Thyroid gland (tissue), 4 donors: ENCODE measurements at regions not wholly inside any gene's neighbourhood (a gene's known extent, or its start where the extent isn't known, plus 50 kb on each side); places are given as distances from the start of the nearest gene placed in this dataset.

Experiments used
- CTCF ChIP-seq, 6 experiments: fragments of 200-600 bp in 3 of 6; fragments of 450-650 bp in 3 of 6; sonication (generic) in 3 of 6; IDR thresholded peaks; one replicate each; pipeline ENCODE4 v1.5.1; 2016 to 2019; ENCODE audit warnings: antibody characterized with exemption in 6 of 6, mild to moderate bottlenecking in 2 of 6, inconsistent platforms in 1 of 6, moderate library complexity in 1 of 6
- POLR2A ChIP-seq, 2 donors: fragments of 450-650 bp; IDR thresholded peaks; one replicate each; pipeline ENCODE4 v1.6.1; 2017; ENCODE audit warnings: antibody characterized with exemption in 2 of 2, mild to moderate bottlenecking in 2 of 2, moderate library complexity in 1 of 2

DNA sequence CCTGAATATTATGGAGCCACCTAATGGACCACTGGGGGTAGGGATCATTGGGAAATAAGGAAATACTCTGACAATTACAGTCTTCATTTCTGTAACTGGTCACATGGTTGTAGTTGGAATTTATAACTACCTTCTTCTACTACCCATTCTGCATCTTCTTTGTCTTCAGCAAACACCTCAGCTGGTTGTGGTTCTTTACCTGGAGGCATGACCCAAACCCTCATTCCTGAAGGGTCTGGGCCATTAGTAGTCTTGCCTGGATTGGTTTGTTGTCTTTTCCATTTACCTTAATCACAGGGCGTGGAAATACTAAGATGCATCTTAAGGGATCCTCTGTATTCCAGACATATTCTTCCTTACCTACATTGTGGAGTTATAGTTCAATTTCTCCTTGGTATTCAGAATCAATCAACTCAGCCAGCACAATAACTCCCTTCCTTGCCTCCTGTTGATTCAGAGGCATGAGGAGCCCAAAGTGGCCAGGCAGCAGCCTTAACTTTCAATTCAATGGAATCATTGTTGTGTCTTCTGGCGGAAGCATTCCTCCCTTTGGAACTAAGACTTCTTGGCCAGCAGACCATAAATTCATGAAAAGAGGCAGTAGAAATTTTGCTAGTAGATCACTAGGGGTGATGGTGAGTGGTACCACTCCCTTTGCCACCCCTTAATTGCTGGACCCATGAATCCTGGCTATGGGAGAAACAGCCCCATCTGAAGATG lies 75.7 kb upstream of the RAP2C start:
- no peak for TF ChIP-seq CTCF (IDR thresholded peaks at IDR 0.05)
- TF ChIP-seq POLR2A (IDR thresholded peaks at IDR 0.05): no peak
